ENCODE measurements at regions not wholly inside any gene's neighbourhood (a gene's known extent, or its start where the extent isn't known, plus 50 kb on each side); places are given as distances from the start of the nearest gene placed in this dataset.

DNA sequence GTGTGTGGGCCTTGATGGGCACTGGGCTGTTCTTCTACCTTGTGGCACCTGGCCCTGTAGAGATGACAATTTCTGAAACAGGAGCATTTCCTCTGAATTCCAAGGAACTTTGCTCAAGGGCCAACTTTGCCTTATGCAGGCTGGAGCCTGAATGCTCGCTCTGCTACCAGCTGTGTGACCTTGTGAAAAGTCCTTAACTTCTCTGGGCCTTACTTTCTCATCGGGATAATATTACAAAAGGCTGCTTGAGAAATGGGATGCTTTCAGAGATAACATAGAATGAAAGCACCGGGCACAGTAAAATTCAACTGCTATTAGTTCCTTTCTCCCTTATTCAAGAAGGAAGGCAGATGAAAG is 58.8 kb downstream of the GADD45G start:
- Histone ChIP-seq H3K4me3 (ENCODE audit: low read depth, low read length) (no peak overlapping the region), H3K27me3 (replicated peaks) (no peaks in the 10 kb centered on the region), H3K36me3 (replicated peaks) (no peaks in the 10 kb centered on the region), H3K27ac (no peak overlapping the region)
- no peak for DNase-seq
- in situ Hi-C loops (cut with HindIII; ENCODE audit: low pct_ligation_motif_present, low sequenced_read_pairs): no loop called here
- no peak for TF ChIP-seq CTCF (IDR thresholded peaks at IDR 0.05; ENCODE audit: low read depth, low read length, missing control alignments)

GRCh38 chr9:89664010-89664409 is 59.2 kb downstream of the GADD45G start:
- Histone ChIP-seq H3K27me3 (replicated peaks) (no peaks in the 10 kb centered on the region), H3K36me3 (replicated peaks) (no peaks in the 10 kb centered on the region), H3K27ac (no peak overlapping the region), H3K4me3 (ENCODE audit: low read depth, low read length) (no peak overlapping the region)
- TF ChIP-seq CTCF (IDR thresholded peaks at IDR 0.05; ENCODE audit: low read depth, low read length, missing control alignments): no peak
- in situ Hi-C loops (cut with HindIII; ENCODE audit: low pct_ligation_motif_present, low sequenced_read_pairs): no loop called here
- DNase-seq: no peak

- no peak for TF ChIP-seq CTCF (IDR thresholded peaks at IDR 0.05; ENCODE audit: low read depth, low read length, missing control alignments)
- no peak for DNase-seq
- Histone ChIP-seq H3K36me3 (replicated peaks) (no peaks in the 10 kb centered on the region), H3K4me3 (ENCODE audit: low read depth, low read length) (no peak overlapping the region), H3K27ac (no peak overlapping the region), H3K27me3 (replicated peaks) (no peaks in the 10 kb centered on the region)
- in situ Hi-C loops (cut with HindIII; ENCODE audit: low pct_ligation_motif_present, low sequenced_read_pairs): no loop called here
Measured at GRCh38 chr9:89664896-89665329, 60.1 kb downstream of the GADD45G start.

DNA sequence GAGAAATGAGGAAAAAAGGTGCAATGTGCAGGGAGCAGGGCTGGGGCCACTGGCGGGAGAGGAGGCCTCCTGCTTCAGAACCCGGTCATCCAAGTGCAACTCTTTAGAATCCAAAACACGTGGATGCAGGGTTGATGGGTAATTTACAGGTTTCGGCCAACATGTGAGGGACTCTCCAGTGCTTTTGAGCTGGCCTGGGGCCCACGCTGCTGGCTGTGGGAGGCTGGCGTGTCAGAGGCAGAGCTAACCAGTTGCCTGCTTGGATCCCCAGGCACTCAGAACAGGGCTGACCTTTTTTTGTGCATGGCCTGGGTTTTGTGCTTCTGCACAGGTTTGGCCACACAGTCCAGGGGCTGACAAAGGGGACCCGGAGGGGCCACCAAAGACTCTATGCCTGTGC is 61.6 kb downstream of the GADD45G start:
- Histone ChIP-seq H3K27ac (no peak overlapping the region), H3K4me3 (ENCODE audit: low read depth, low read length) (no peak overlapping the region), H3K27me3 (replicated peaks) (no peaks in the 10 kb centered on the region), H3K36me3 (replicated peaks) (no peaks in the 10 kb centered on the region)
- in situ Hi-C loops (cut with HindIII; ENCODE audit: low pct_ligation_motif_present, low sequenced_read_pairs): no loop called here
- DNase-seq: no peak
- TF ChIP-seq CTCF (IDR thresholded peaks at IDR 0.05; ENCODE audit: low read depth, low read length, missing control alignments): no peak

DNA sequence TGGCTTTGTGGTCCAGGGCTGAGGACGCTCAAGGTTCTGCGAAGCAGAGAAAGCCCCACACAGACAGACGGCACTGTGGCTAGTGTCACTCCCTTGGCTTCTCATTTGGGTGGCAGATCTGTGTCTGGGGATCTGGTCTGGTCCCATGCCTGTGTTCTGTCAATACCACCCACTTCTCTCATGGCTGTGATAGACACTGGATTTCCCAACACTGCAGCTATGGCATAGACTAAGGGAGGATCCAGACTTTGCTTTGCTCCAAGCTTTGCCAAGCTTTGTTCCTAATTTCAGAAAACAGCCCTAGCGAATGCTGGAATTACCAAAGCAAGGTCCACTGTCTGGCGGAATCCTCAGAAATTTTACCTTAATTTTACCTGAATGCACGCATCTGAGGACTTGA is 62.1 kb downstream of the GADD45G start:
- in situ Hi-C loops (cut with HindIII; ENCODE audit: low pct_ligation_motif_present, low sequenced_read_pairs): no loop called here
- H3K27me3 ChIP-seq (replicated peaks): no peaks in the 10 kb centered on the region
- H3K27ac ChIP-seq: no peak overlapping the region
- DNase-seq: no peak
- no peak overlapping the region for H3K4me3 ChIP-seq (ENCODE audit: low read depth, low read length)
- no peak for TF ChIP-seq CTCF (IDR thresholded peaks at IDR 0.05; ENCODE audit: low read depth, low read length, missing control alignments)
- no peaks in the 10 kb centered on the region for H3K36me3 ChIP-seq (replicated peaks)

DNA sequence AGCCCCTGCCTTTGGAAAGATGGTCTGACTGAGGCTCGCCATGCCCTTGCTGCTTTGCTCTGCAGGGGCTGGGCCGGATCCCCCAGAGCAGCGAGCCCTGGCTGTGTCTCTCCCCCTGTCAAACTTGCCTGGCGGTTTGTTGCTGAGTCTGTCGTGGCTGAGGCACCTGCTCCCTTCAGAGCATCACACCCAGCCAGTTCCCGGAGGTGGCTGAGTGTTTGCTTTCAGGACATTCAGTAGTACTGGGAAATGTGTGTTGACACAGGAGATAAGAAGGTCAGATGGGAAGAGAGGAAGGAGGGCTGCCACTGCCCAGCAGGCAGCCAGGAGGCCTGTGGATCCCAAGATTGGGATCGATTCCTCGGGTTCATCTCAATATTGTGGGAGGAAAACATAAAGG is 62.9 kb downstream of the GADD45G start:
- no peak for DNase-seq
- Histone ChIP-seq H3K27ac (no peak overlapping the region), H3K27me3 (replicated peaks) (no peaks in the 10 kb centered on the region), H3K4me3 (ENCODE audit: low read depth, low read length) (no peak overlapping the region), H3K36me3 (replicated peaks) (no peaks in the 10 kb centered on the region)
- in situ Hi-C loops (cut with HindIII; ENCODE audit: low pct_ligation_motif_present, low sequenced_read_pairs): no loop called here
- no peak for TF ChIP-seq CTCF (IDR thresholded peaks at IDR 0.05; ENCODE audit: low read depth, low read length, missing control alignments)

Measured in brain microvascular endothelial cell (primary cell).